AG09319 (cell line): ENCODE measurements at regions not wholly inside any gene's neighbourhood (a gene's known extent, or its start where the extent isn't known, plus 50 kb on each side); places are given as distances from the start of the nearest gene placed in this dataset.

ENCODE experiments used
- DNase-seq: peaks from one replicate; pipeline ENCODE4 v3.0.0-alpha.2; 2010; ENCODE audit warnings: low read depth; ENCODE audit errors: extremely low read depth
- CTCF ChIP-seq: IDR thresholded peaks from 2 replicates; pipeline ENCODE4 v1.5.1; 2011; ENCODE audit warnings: low read depth, mild to moderate bottlenecking, inconsistent platforms, low read length, moderate library complexity

- no peak for DNase-seq
- no peak for TF ChIP-seq CTCF
Measured at GRCh38 chr18:40915724-40916123, 1039.3 kb upstream of the PIK3C3 start.

DNA sequence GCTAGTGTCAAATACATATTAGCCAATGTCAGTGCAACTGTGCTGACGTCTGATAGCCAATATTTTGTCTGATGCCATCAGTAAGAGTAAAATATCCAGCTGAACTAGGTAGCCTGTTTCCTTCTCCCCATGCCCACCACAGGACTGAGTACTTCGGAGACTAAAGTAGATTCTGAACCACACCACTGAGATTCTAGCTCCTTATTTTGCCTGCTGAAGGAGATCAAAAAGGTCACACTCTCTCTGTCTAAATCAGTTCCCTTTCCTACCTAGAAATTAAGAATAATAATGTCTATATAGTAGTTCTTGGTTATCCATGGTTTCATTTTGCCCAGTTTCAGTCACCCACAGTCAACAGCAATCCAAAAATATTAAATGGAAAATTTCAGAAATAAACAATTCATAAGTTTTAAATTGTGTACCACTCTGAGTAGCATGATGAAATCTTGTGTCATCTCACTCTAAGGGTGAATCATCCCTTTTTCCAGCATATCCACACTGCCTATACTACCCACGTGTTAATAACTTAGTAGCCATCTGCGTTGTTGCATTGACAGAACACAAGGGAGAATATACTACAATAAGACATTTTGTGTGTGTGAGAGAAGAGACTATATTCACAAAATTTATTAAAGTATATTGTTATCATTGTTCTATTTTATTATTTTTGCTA is 1043.3 kb upstream of the PIK3C3 start:
- no peak for DNase-seq
- TF ChIP-seq CTCF = no peak

GRCh38 chr18:40911041-40911440 is 1044.0 kb upstream of the PIK3C3 start:
- DNase-seq = no peak
- no peak for TF ChIP-seq CTCF

- no peak for DNase-seq
- TF ChIP-seq CTCF = no peak
Measured at GRCh38 chr18:40907842-40908241, 1047.2 kb upstream of the PIK3C3 start.

DNA sequence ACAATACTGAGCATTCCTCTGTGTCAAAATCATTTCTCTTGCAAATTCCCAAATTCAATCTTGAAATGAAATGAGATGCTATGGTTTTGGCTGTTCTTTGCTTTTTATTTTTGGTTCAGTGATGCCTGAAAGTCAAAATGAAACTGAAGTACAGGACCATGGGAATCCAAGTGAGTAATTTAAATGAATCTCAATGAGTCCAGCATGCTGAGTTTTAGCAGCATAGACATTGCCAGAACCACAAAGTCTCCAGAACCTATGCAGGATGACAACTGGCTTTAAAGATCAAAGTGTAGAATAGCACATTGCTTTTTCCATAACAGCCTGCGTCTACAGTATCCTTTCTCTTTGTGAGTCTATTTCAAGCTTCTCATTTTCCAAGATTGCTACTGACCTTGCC is 1050.7 kb upstream of the PIK3C3 start:
- TF ChIP-seq CTCF = no peak
- no peak for DNase-seq

- no peak for DNase-seq
- no peak for TF ChIP-seq CTCF
Measured at GRCh38 chr18:40902436-40902835, 1052.6 kb upstream of the PIK3C3 start.

GRCh38 chr18:40897884-40898283 is 1057.2 kb upstream of the PIK3C3 start:
- DNase-seq = no peak
- TF ChIP-seq CTCF = no peak
